IgD-negative memory B cell (primary cell): ENCODE measurements at regions not wholly inside any gene's neighbourhood (a gene's known extent, or its start where the extent isn't known, plus 50 kb on each side); places are given as distances from the start of the nearest gene placed in this dataset.
A peak's percentile ranks its signal among the peaks of the same experiment; 100 is the strongest.
"Not testable (repeated sequence)": the region's sequence is repeated elsewhere in the genome, so short reads cannot be mapped to it uniquely, and the experiment has no call there.

Experiments
- H3K27ac Mint-ChIP-seq, 3 donors: one replicate each; pipeline ENCODE4 v1.8.0; 2020 to 2022; ENCODE audit warnings: mild to moderate bottlenecking in 3 of 3, mixed read lengths in 3 of 3, moderate library complexity in 1 of 3
- H3K27me3 Mint-ChIP-seq: one replicate; pipeline ENCODE4 v1.8.0; 2021; ENCODE audit warnings: mixed read lengths
- H3K36me3 Mint-ChIP-seq: one replicate; pipeline ENCODE4 v1.8.0; 2020; ENCODE audit warnings: mild to moderate bottlenecking, mixed read lengths
- H3K4me1 Mint-ChIP-seq, 3 donors: one replicate each; pipeline ENCODE4 v1.8.0; 2020 to 2022; ENCODE audit warnings: mixed read lengths in 3 of 3, mild to moderate bottlenecking in 1 of 3
- H3K4me3 Mint-ChIP-seq, 4 donors: one replicate each; pipeline ENCODE4 v1.8.0; 2020 to 2022; ENCODE audit warnings: mild to moderate bottlenecking in 4 of 4, mixed read lengths in 4 of 4, moderate library complexity in 3 of 4
- H3K9me3 Mint-ChIP-seq, 3 donors: one replicate each; pipeline ENCODE4 v1.8.0; 2020 to 2021; ENCODE audit warnings: mixed read lengths in 3 of 3, mild to moderate bottlenecking in 1 of 3

GRCh38 chr10:28906011-28906411 is 228.7 kb downstream of the BAMBI start:
- Mint-ChIP-seq H3K36me3 (no peaks in the 10 kb centered on the region), H3K27ac (no peak overlapping the region)

GRCh38 chr10:28906415-28906814 is 229.1 kb downstream of the BAMBI start:
- Mint-ChIP-seq H3K36me3 (no peaks in the 10 kb centered on the region), H3K4me3 (no peak overlapping the region), H3K4me1 (no peaks in the 10 kb centered on the region), H3K9me3 (peaks cover 0 to 2% (median 0%) of the 10 kb centered on the region in 3 donors), H3K27ac (no peak overlapping the region), H3K27me3 (no peaks in the 10 kb centered on the region)

More at GRCh38 chr10:28906011-28906411, 228.7 kb downstream of the BAMBI start:
- Mint-ChIP-seq H3K27me3 (no peaks in the 10 kb centered on the region), H3K9me3 (no peaks in the 10 kb centered on the region), H3K4me3 (no peak overlapping the region), H3K4me1 (no peaks in the 10 kb centered on the region)

GRCh38 chr10:28906934-28907333 is 229.6 kb downstream of the BAMBI start:
- Mint-ChIP-seq H3K27ac (no peak overlapping the region), H3K9me3 (peaks cover 0 to 2% (median 0%) of the 10 kb centered on the region in 3 donors), H3K27me3 (no peaks in the 10 kb centered on the region), H3K4me3 (no peak overlapping the region), H3K4me1 (no peaks in the 10 kb centered on the region), H3K36me3 (no peaks in the 10 kb centered on the region)

- H3K4me3 Mint-ChIP-seq, result no peak overlapping the region
- no peaks in the 10 kb centered on the region for H3K36me3 Mint-ChIP-seq
- no peaks in the 10 kb centered on the region for H3K4me1 Mint-ChIP-seq
- H3K9me3 Mint-ChIP-seq, result peaks cover 0 to 2% (median 2%) of the 10 kb centered on the region in 3 donors
- H3K27me3 Mint-ChIP-seq, result no peaks in the 10 kb centered on the region
- H3K27ac Mint-ChIP-seq, result no peak overlapping the region
These were observed 232.6 kb downstream of the BAMBI start for GRCh38 chr10:28909875-28910274.

- Mint-ChIP-seq H3K27ac (no peak overlapping the region), H3K9me3 (peaks cover 0 to 2% (median 2%) of the 10 kb centered on the region in 3 donors), H3K4me1 (no peaks in the 10 kb centered on the region), H3K27me3 (no peaks in the 10 kb centered on the region), H3K36me3 (no peaks in the 10 kb centered on the region), H3K4me3 (no peak overlapping the region)
These were observed 233.6 kb downstream of the BAMBI start for GRCh38 chr10:28910956-28911355.

- H3K9me3 Mint-ChIP-seq, H3K36me3 Mint-ChIP-seq, H3K4me1 Mint-ChIP-seq, H3K27me3 Mint-ChIP-seq, H3K4me3 Mint-ChIP-seq, H3K27ac Mint-ChIP-seq: not testable (repeated sequence)
These were observed 234.2 kb downstream of the BAMBI start for GRCh38 chr10:28911511-28911910.

- Mint-ChIP-seq H3K4me1 (no peaks in the 10 kb centered on the region), H3K27ac (peak overlapping the region in 1 of 3 donors; percentile 62), H3K27me3 (no peaks in the 10 kb centered on the region), H3K36me3 (no peaks in the 10 kb centered on the region), H3K4me3 (no peak overlapping the region), H3K9me3 (peaks cover under 1 to 2% (median 2%) of the 10 kb centered on the region in 3 donors)
These were observed 234.9 kb downstream of the BAMBI start for GRCh38 chr10:28912017-28912783.

- H3K27ac Mint-ChIP-seq, result no peak overlapping the region
- peaks cover 2 to 3% (median 2%) of the 10 kb centered on the region in 3 donors for H3K9me3 Mint-ChIP-seq
- H3K4me3 Mint-ChIP-seq, result peak overlapping the region in 1 of 4 donors; percentile 15
- H3K4me1 Mint-ChIP-seq, result no peaks in the 10 kb centered on the region
- H3K27me3 Mint-ChIP-seq, result no peaks in the 10 kb centered on the region
- no peaks in the 10 kb centered on the region for H3K36me3 Mint-ChIP-seq
These were observed 236.3 kb downstream of the BAMBI start for GRCh38 chr10:28913436-28914237.

GRCh38 chr10:28914701-28915100 is 237.4 kb downstream of the BAMBI start:
- Mint-ChIP-seq H3K36me3 (no peaks in the 10 kb centered on the region), H3K9me3 (peaks cover 2 to 3% (median 2%) of the 10 kb centered on the region in 3 donors), H3K27me3 (no peaks in the 10 kb centered on the region), H3K4me1 (no peaks in the 10 kb centered on the region), H3K27ac (no peak overlapping the region), H3K4me3 (no peak overlapping the region)

- H3K4me1 Mint-ChIP-seq, result no peaks in the 10 kb centered on the region
- no peaks in the 10 kb centered on the region for H3K36me3 Mint-ChIP-seq
- no peaks in the 10 kb centered on the region for H3K27me3 Mint-ChIP-seq
- peaks cover 2 to 3% (median 2%) of the 10 kb centered on the region in 3 donors for H3K9me3 Mint-ChIP-seq
- no peak overlapping the region for H3K4me3 Mint-ChIP-seq
- no peak overlapping the region for H3K27ac Mint-ChIP-seq
These were observed 238.8 kb downstream of the BAMBI start for GRCh38 chr10:28915989-28916588.

- H3K27me3 Mint-ChIP-seq, result no peaks in the 10 kb centered on the region
- no peak overlapping the region for H3K4me3 Mint-ChIP-seq
These were observed 242.8 kb downstream of the BAMBI start for GRCh38 chr10:28920091-28920490.

GRCh38 chr10:28922127-28922526 is 244.8 kb downstream of the BAMBI start:
- no peaks in the 10 kb centered on the region for H3K36me3 Mint-ChIP-seq
- H3K27ac Mint-ChIP-seq, result no peak overlapping the region
- peaks cover 0 to 3% (median 1%) of the 10 kb centered on the region in 3 donors for H3K9me3 Mint-ChIP-seq
- H3K4me3 Mint-ChIP-seq, result no peak overlapping the region
- H3K27me3 Mint-ChIP-seq, result no peaks in the 10 kb centered on the region
- no peaks in the 10 kb centered on the region for H3K4me1 Mint-ChIP-seq

More at GRCh38 chr10:28920091-28920490, 242.8 kb downstream of the BAMBI start:
- Mint-ChIP-seq H3K27ac (no peak overlapping the region), H3K36me3 (no peaks in the 10 kb centered on the region), H3K9me3 (peaks cover 0 to 3% (median 1%) of the 10 kb centered on the region in 3 donors), H3K4me1 (no peaks in the 10 kb centered on the region)

- Mint-ChIP-seq H3K4me3 (no peak overlapping the region), H3K27me3 (no peaks in the 10 kb centered on the region), H3K36me3 (no peaks in the 10 kb centered on the region), H3K27ac (no peak overlapping the region), H3K9me3 (peaks cover 0 to 1% (median 0%) of the 10 kb centered on the region in 3 donors), H3K4me1 (no peaks in the 10 kb centered on the region)
These were observed 245.5 kb downstream of the BAMBI start for GRCh38 chr10:28922861-28923260.

- Mint-ChIP-seq H3K9me3 (peaks cover 0 to 1% (median 0%) of the 10 kb centered on the region in 3 donors), H3K27me3 (no peaks in the 10 kb centered on the region), H3K4me1 (no peaks in the 10 kb centered on the region), H3K36me3 (no peaks in the 10 kb centered on the region), H3K4me3 (peak overlapping the region in 1 of 4 donors; percentile 78), H3K27ac (no peak overlapping the region)
These were observed 247.4 kb downstream of the BAMBI start for GRCh38 chr10:28924717-28925116.

- peaks cover 0 to 1% (median 0%) of the 10 kb centered on the region in 3 donors for H3K9me3 Mint-ChIP-seq
These were observed 247.9 kb downstream of the BAMBI start for GRCh38 chr10:28925121-28925663.

More at GRCh38 chr10:28925121-28925663, 247.9 kb downstream of the BAMBI start:
- H3K4me3 Mint-ChIP-seq, result peak overlapping the region in 2 of 4 donors; percentile 45 to 78
- no peaks in the 10 kb centered on the region for H3K27me3 Mint-ChIP-seq
- peak overlapping the region in 1 of 3 donors; percentile 71 for H3K27ac Mint-ChIP-seq
- H3K36me3 Mint-ChIP-seq, result no peaks in the 10 kb centered on the region
- H3K4me1 Mint-ChIP-seq, result no peaks in the 10 kb centered on the region
